NCI-H2107 treated with DMSO at 0.1 percent for 48 hours (cell line): ENCODE measurements at regions not wholly inside any gene's neighbourhood (a gene's known extent, or its start where the extent isn't known, plus 50 kb on each side); places are given as distances from the start of the nearest gene placed in this dataset.
"Not testable (repeated sequence)": the region's sequence is repeated elsewhere in the genome, so short reads cannot be mapped to it uniquely, and the experiment has no call there.

ENCODE experiments used
- DNase-seq: peaks from one replicate; lab custom pipeline; 2025; ENCODE audit not compliant: unreplicated experiment; lab: John Stamatoyannopoulos, UW

GRCh38 chr2:4965556-4966320, 726.4 kb upstream of the SOX11 start:
- no peak for DNase-seq

DNA sequence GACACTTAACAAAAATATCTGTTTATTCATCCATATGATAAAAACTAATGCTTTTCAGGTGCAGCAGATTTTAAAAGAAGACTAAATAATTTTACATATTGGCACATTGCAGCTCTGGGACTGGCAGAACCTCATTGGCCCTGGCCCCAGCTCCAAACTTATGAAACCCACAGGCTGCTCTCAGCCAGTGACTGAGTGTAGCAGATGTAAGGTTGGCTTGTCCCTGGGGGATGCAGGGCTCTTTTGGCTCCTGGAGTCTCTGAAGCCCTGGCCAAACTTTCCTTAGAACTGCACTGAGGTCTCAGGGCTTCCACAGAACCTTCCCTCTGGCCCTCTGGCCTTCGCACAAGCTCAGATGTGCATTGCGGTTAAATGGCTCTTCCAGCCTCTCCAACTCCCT, 725.0 kb upstream of the SOX11 start:
- no peak for DNase-seq

DNA sequence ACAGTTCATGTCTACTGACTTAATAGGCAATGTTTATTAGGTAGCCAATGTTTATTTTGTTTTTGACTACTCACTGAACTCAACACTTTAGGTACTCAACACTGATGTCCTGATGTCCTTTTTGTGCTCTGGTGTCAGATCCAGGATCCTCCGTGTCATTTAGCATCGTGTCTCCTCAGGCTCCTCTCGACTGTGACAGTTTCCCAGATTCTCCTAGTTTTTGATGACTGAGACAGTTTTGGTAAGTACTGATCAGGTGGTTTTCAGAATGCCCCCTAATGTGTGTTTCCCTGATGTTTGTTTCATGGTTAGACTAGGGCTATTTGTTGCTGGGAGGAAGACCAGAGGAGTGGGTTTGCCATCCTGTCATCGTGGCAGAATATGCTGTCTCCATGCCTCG, 719.7 kb upstream of the SOX11 start:
- no peak for DNase-seq

DNA sequence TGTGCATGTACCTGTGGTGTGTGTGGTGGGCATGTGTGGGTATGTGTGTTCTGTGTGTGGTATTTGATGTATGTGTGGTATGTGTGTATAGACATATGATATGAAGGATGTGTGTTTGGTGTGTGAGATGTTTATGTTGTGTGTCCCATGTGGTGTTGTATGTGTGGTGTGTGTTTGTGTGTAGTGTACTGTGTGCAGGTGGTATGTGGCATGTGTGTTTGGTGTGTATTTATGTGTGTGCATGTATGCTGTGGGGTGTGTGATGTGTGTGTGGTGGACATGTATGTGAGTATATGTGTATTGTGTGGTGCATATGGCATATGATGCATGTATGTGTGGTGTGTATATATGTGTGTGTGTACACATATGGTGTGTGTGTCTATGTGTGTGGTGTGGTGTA, 718.8 kb upstream of the SOX11 start:
- DNase-seq = no peak

GRCh38 chr2:4973973-4974372, 718.2 kb upstream of the SOX11 start:
- DNase-seq = no peak

DNA sequence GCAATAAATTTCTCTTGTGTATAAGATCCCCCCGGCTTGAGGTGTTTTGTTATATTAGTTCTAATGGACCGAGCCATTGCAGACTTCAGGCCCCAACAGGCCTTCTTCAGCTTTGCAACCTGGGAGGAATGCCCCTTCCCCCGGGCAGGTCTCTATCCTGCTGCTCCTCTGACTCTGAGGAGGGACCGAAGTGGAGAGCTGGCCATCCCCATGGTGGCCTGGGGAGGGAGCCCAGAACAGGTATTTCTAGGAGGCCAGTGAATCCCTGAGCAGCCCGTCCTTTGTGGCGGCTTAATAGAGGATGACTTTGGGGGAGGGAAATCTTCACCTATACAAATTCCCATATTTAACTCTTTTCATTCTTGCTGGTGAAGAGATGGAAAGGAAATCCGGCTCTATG, 715.8 kb upstream of the SOX11 start:
- no peak for DNase-seq

GRCh38 chr2:4979111-4979510, 713.1 kb upstream of the SOX11 start:
- no peak for DNase-seq

DNA sequence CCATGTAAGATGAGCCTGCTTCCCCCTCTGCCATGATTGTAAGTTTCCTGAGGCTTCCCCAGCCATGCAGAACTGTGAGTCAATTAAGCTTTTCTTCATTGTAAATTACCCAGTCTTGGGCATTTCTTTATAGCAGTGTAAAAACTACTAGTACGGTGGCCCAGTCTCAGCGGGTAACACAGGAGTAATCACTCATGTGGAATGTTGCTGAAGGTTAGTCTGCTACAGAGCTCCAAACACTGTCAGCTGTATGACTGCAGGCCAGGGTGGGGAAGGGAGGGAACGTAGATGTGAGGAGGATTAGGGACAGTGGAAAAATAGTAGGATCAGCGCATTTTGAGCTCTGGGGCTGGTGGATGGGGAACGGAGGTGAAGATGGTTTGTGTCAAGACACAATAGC, 711.2 kb upstream of the SOX11 start:
- no peak for DNase-seq

DNA sequence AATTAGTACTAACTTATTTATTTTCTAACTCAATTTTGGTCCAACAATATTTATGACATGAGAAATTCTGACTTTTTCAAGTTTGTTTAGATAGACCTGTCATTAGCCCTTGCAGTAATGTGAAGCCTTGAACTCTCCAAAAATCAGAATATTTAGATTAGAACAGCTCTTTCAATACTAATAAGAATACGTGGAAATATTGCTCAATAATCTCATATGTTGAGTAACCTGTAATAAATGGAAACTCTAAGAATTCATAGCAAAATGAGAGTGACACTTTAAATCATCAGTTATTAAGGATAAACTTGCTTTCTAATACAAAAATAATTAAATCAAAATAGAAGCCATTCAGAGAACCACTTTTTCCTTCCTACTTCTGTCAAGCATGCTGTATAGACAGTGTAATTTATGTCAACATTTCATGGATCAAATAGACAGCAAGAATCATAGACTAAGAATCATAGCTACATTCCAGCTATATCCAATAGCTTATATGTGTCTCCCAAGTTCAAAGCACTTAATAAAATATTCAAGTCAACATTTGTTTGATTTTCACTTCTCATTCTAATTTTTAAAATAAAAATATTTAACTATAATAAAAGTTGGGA, 710.3 kb upstream of the SOX11 start:
- no peak for DNase-seq

DNA sequence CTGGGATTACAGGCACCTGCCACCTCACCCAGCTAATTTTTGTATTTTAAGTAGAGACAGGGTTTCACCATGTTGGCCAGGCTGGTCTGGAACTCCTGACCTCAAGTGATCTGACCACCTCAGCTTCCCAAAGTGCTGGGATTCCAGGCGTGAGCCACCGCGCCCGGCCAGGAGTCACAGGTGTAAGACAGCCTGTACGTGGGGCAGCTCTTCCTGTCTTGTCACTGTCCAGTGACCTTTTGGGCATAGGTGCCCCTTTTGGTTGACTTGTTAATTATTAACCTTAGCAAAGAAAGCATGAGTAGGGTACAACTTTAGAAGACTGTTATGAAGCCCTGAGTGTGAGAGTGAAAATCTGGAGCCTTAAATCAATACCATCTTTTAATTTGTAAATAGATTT, 703.7 kb upstream of the SOX11 start:
- DNase-seq = not testable (repeated sequence)

DNA sequence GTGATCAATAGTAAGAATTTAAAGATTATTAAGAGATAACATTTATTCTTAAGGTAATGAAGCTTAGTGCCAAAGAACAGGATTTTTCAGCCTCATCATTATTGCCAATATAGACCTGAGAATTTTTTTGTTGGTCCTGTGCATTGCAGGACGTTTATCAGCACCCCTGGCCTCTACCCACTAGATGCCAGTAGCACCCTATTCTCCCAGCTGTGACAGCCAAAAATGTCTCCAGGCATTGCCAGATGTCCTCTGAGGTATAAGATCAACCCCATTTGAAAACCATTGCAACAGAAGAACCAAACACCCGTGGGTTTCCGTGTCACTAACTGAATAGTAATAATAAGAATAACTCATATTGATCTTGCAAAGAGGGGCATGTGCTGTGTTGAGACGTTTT, 700.0 kb upstream of the SOX11 start:
- peak; percentile 49 for DNase-seq

DNA sequence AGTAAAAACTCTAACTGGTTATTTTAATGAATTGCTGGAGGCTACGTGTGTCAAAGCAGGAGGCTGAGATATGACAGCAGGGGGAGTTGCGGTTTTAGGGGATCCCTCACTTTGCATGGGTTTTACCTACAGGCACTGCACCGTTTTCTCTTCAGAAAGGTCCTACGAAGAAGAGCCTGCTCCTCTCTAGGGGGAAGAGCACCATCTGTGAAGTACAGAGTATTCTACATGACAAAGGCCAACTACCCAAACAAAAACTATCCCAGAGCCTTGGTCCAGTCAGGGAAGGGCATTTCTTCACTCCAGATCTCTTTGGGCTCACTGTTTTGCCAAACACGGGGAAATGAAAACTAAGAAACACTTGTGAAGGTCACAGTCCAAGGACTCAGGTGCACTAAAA, 696.7 kb upstream of the SOX11 start:
- DNase-seq = no peak

- DNase-seq = no peak
Measured at GRCh38 chr2:5007596-5007995, 684.6 kb upstream of the SOX11 start.

DNA sequence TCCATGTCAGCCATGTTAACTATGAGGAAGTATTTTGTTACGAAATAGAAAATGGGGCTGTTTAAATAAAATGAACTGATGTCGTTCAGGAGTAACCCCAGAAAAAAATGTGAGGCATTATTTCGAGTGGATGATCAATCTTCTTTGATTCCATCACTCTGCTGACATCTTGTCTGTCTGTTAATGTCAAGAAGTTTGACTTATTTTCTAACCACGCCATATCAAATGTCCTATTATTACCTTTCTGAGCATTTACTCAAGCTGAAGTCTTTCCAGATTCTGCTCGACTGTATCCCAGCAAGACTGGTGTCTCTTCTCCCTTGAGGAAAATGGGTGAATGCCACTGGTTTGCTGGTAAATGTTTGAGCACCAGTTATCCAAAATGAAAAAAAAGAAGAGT, 672.9 kb upstream of the SOX11 start:
- no peak for DNase-seq

DNA sequence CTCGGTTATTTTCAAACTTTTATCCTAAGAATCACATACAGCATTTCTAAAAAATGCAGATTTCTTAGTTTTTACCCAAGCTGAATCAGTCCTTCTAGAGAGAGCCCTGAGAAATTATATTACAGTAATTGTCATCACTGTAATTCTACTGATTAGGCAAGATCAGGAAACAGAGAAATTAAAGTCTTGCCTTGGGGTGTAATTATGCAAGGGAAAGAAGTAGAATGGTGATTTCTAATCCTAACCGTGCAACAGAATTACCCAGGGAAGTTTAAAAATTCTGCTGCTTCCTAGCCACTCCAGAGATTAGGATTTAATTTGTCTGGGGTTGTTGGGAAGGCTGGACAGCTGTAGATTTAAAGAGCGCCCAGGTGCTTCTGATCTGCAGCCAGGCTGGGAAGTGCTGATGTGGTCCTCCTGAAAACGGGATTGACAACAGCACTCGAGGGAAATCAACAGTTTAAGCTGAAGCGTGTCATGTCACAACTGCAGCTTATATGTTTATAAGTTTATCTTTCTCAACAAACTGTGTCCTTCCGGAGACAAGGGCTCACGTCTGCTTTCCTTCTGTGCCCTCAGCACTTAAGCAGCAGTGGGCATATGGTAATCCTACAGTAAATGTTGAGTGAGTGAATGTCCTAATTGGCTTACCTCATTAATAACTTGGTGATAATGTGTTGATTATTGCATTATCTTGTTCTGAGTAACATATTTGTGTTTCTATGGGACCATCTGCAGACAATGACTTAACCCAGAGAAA, 671.9 kb upstream of the SOX11 start:
- DNase-seq = no peak

GRCh38 chr2:5021136-5021535, 671.0 kb upstream of the SOX11 start:
- peak; percentile 31 for DNase-seq

DNA sequence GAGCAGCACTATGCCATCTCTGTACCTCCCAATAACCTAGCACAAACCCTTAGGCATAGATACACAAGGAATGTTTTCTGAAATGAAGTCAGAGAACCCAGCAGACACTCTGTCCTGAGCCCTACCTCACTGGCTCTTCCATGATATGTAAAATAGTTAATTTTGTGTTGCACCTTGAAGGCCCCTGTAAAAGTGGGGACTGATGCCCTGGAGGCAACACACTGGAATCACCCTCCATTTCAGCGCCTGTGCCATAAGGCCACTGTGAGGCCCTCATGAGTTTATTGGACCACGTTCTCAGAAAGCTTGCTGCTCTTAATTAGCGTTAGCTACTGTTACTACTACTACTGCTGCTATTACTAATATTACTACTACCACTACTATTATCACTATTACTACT, 670.1 kb upstream of the SOX11 start:
- DNase-seq = no peak

- DNase-seq = not testable (repeated sequence)
Measured at GRCh38 chr2:5022708-5023635, 669.2 kb upstream of the SOX11 start.

DNA sequence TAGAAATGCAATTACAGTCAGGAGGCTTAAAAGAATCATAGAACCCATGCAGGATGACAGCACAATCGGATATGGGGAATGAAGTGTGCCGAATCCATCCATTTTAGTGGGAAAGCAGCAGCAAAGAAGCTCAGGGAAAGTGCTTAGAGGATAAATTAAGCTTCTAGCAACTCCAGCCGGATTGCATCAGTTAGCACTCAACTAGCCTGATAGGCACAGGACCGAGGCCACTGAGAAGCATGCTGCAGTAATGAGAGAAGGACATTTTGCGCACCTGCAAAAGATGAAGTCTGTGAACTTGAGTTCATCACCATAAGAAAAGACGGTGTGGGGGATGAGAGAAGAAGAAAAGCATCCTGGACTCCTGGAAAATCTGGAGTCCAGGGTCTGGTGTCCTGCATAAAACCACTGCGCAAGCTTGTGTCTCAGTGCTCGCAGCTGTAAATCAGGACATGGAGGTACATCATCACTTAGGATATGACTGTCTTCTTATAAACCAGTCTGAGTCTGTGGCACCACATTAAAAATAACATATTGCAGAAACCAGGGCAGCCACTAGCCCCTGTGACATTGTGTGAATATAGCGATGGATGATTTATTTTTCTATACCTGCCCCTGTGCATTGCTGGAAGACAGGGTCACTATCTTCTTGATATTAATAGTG, 665.5 kb upstream of the SOX11 start:
- DNase-seq = no peak

GRCh38 chr2:5035057-5035488, 657.1 kb upstream of the SOX11 start:
- peak; percentile 69 for DNase-seq

DNA sequence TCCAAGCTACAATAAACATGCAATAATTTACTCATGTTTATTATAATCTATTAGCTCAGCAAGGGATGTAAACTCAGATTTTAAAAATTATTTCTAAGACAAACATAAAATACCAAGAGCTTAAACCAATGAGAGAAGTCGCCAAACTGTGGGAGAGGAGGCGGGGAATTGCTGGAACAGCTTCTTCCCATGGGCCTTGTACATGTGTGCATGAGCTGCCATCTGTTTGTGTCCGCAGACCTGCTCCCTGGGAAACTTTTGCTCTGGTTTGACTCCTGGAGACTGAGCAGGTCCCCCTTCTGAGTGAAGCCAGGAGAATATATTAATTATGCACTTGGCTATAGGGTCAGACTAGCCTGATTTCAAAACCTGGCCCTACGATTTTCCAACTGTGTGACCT, 655.9 kb upstream of the SOX11 start:
- DNase-seq = no peak
